Testis (tissue), 2 donors: ENCODE measurements at regions not wholly inside any gene's neighbourhood (a gene's known extent, or its start where the extent isn't known, plus 50 kb on each side); places are given as distances from the start of the nearest gene placed in this dataset.

Experiments used
- CTCF ChIP-seq, 3 experiments: fragments of 450-650 bp in 2 of 3; fragments of 200-600 bp in 1 of 3; sonication (generic) in 1 of 3; IDR thresholded peaks; one replicate each; pipeline ENCODE4 v1.5.1; 2016 to 2019; ENCODE audit warnings: antibody characterized with exemption in 3 of 3, mild to moderate bottlenecking in 2 of 3, moderate library complexity in 1 of 3
- POLR2A ChIP-seq: fragments of 450-650 bp; IDR thresholded peaks from one replicate; pipeline ENCODE4 v1.6.1; 2017; ENCODE audit warnings: antibody characterized with exemption, mild to moderate bottlenecking, moderate library complexity

- no peak for TF ChIP-seq CTCF (IDR thresholded peaks at IDR 0.05)
- TF ChIP-seq POLR2A, result no peak
Observed at GRCh38 chr1:30200161-30200560, 523.2 kb downstream of the MATN1 start.
